SKM-1 treated with dmso at 0.1 percent for 144 hours (cell line): ENCODE measurements at regions not wholly inside any gene's neighbourhood (a gene's known extent, or its start where the extent isn't known, plus 50 kb on each side); places are given as distances from the start of the nearest gene placed in this dataset.

Experiments
- DNase-seq: peaks from one replicate; lab custom pipeline; 2025; ENCODE audit not compliant: unreplicated experiment; lab: John Stamatoyannopoulos, UW

DNA sequence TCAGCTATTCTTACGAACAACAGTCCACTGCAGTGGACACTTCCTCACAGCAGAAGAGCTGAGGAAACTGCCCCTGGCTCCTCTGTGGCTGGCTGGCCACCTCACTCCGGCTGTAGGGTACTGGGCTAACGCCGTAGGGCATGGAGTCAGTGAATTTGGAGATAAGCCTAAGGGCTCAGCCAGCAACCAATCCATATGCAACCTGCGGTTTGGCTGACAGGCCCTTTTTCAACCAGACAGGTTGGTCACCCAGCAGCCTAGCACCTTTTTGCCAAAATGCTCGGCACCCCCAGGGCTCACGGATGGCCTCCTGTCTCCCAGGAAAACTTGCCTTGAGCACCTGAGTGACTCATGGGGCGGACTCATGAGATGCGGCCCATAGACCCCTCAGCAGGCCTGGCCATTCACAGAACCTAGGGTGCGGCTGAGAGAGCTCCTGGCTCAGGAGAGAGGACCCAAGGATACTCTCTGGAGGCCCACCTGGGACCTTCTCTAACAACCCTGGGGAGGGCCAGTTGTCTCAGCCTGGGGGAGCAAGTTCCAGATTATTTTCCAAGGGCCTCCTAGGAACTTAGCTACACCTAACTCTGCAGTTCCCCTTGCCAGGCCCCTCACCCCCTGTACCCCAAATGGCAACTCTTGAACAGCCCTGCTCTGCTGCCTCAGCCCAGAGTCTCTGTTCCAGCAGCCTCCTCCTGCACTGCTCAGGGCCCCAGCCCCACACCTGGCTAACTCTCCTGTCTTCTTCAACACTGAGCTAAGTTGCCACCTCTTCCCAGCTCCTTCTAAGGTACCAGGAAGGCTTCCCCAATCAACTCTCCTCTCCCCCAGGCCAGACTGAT lies 252.1 kb downstream of the CYP26B1 start:
- DNase-seq: no peak

DNA sequence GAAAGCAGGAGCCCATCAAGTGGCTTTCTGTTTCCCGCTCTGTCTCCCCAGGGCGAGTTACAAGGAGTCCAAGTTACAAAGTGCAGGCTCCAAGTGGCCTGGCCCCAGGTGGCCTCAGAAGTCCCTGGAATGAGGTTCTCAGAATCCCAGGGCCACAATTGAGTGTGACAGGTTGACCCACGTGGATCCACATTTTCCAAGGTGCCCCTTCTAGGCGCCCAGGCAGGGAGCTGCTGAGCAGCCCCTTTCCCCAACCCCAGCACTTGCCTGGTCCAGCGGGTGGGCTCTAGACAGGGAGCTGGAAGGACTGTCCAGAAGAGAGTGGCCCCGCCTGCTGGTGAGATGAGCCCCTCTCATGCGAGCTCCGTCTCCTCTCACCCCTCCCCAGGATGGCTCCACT lies 253.4 kb downstream of the CYP26B1 start:
- DNase-seq: no peak

DNA sequence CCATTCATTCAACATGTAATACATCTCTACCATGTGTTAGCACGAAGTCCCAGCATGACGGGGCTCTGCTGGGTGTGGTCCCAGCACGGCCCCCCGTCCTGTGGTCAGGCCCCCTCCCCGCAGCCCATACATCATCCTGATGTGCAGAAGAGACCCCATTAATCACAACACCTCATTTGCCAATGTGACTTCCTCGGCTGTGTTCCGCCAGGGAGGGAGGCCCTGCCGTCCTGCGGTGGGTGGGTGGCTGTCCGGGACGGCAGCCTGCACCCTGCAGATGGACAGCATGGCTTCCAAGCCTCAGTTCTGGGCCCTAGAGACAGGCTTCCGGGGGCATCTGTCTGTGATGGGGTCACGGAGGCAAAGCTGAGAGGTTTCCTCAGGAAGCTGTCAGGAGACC lies 254.0 kb downstream of the CYP26B1 start:
- DNase-seq: no peak

DNA sequence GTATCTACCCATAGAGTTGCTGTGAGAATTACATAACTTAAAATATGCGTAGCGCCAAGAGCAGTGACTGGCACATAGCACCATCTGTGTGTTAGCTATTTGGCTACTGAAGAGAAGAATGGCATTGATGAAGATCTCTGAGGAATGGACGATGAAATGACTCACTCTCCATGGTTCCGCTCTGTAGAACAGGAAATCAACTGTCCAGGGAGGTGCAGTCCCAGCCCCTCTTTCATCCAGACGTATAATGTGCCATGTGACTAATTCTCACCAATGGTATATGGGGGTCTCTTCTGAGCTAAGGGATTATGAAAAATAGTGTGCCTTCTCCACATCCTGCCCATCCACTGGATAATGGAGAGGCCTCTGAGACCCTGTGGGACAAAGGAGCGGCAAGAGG lies 254.8 kb downstream of the CYP26B1 start:
- DNase-seq: no peak

DNA sequence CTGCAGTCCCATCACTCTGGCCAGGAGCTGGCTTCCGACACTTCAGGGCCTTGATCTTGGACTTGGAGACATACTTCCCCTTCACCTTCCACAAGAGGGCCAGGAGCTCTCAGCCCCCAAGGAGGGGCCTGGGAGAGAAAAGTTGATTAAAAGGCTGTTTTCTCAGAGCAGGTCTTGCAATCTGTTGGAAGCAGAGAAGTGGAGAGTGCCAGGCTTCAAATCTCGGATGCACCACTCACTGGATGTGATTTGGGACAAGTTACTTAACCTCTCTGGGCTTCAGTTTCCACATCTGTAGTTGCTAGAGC lies 255.3 kb downstream of the CYP26B1 start:
- DNase-seq: no peak

DNA sequence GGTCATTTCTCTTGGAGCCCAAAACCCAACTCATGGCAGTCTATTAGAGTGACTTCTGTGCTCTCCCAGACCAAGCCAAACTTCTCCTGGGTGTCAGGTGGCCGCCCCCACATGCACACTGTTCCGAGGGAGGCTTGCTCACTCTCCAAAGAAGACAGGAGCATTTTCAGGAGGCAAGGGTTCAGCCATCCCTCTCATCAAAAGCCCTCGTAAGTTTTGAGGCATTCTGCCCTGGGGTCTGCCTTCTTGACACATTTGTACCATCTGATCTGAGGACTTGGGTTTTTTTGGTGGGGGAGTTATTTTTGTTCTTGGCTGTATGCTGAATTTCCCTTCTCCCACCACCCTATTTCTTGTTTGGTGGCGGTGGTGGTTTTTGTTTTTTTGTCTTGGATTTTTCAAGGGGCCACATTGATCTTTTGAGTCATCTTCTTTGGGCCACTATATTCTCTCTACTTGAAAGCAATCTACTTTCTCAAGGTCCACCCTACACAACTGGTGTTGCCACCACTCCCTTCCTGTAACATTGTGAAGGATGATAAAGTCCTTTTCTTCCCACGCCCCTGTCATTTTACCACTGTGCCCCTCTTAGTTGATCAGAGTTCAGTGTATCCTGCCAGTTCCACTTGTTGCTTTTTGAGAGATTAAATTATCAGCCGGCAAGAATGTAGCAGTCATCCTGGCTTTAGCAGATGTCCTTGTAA lies 255.8 kb downstream of the CYP26B1 start:
- DNase-seq: no peak

DNA sequence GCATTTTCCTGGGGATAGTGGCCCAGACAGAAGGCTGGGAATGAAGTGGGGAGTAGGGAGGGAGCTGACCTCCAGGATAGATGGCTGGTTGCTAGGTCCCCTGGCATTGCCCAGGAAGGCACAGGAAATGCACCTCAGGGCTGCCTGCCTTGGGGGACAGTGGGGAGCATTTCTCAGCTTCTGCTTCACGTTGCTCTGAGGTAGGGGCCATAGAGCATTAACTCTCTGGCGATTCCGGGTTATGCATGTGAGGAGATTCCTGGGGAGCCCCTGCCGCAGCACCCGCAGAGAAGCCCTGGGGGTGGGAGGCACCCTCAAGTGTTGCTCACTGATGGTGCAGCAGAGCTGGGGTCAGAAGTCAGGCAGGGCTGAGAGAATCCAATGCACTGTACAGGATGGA lies 256.5 kb downstream of the CYP26B1 start:
- no peak for DNase-seq

DNA sequence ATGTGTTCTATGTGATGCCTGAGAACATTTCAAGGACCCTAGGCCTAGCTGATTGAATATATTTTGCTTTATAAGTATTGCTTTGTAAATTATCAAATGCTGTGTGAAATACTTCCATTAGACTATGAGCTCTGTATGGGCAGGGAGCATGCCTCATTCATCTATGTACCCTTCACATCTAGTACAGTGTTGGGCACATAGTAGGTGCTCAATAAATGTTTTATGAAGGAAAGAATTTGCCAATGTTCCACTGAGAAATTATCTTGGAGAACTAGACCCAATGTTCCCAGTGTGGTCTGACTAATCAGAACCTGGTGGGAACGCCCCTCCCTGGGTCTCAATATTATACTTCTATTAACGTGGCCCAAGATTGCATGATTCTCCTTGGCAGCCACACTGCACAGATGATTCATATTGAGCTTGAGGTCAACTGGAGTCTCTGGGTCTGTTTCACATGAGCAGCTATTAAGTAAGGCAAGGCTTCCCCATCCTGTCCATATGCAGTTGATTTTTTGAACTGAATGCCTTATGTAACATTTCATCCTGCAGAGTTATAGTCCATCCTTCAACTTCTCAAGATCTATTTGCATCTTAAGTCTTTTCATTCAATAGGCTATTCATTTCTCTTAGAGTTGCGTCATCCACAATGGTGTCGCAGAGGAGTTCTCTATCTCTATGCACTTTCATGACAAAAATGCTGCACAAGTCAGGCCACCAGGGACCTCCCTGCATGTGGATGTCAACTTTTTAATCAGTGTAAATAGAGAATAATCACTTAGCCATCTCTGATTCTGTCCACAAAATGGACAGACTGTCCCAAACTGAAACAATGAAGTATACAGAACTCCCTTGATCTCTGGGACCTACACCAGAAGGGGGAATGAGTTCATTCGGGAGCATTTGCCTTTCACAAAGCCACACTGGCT lies 257.6 kb downstream of the CYP26B1 start:
- no peak for DNase-seq

DNA sequence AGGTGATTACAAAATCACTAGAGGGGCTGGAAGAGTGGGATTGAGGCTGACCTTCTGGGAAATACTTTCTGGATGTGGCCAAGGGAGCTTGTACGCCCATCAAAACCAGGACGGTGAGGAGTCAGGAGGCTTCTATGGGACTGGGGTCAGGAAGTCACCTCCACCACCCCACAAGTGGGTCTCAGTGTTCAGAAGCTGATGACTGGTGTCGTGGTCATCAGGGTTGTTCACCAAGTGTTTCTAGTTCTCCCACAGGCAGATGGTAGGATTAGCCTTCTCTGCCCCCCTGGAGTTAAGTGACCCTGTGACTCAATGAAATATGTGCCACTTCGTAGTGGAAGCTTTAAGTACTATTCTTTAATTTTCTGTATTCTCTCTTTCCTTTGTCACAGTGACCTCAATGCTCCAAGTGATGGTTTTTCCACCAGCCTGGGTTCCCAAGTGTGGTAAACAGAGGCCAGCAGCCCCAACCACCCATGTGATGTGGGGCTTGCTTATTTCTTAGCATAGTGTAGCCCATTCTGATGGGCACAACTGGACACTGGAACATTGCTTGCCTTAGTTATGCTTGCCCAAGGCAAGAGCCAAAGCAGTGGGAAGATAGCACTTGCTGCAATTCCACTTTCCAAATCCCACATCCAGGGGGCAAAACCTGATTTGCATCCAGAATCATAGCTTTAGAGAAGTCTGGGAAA lies 258.8 kb downstream of the CYP26B1 start:
- DNase-seq: no peak

DNA sequence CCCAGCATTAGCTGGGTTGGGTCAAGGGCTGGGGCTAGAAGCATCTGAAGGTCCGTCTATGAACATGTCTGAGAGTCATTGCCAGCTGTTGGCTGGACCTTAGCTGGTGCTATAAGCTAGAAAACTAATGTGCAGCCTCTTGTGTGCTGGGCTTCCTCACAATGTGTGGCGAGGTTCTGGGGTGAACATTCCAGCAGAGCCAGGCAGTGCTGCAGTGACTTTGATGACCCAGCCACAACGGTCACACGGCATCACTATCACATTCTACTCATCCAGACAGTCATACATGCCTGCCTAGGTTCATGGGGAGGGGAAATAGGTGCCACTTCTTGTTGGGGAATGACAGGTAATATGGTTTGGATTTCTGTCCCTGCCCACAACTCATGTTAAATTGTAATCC lies 260.5 kb downstream of the CYP26B1 start:
- no peak for DNase-seq

DNA sequence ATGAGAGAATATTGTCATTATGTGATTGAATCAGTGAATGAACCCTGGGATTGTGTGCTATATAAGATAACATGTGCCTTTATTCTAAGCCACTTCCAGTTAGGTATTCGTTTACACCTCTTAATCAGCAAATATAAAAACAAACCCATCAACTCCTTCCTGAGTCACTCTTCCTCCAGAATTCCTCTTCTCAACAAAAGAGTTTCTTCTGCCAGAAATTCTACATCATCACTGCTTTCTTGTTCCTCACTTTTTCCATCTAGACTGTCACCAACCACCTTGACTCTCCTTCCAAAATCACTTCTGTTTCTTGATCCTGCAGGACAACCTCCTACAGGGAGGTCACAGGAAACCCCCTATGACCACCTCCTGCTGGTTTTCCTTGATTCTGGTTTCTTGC lies 261.4 kb downstream of the CYP26B1 start:
- no peak for DNase-seq

DNA sequence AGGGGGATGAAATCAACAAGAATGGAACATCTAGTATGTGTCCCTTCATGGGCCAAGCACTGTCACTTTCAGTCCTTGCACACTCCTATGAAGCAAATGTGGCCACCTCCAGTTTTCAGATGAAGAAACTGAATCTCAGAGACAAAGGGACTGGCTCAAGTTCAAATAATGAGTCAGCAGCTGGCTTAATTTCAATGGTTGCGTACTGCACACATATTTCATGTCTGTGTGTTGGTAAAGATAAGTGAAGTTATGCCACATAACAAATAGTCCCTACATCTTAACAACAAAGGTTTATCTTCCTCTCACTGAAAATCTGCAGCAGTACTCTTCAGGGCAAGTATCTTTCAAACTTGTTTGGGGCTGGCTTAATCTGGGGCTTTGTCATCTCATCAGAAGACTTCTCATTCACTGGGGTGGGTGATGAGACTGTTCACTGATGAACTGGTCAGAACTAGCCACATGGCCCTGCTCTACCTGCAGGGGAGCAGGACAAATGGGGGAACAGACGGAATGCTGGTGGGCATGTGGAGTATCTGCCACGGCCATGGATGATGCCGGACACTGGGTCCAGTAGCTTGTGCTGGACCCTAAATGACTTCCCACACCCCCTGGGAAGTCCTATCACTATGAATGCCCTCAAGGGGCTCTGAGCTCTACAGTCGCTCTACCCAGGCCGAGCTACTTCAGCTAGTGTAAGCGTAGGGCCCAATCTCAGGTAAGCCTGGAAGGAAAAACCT lies 263.2 kb downstream of the CYP26B1 start:
- no peak for DNase-seq

DNA sequence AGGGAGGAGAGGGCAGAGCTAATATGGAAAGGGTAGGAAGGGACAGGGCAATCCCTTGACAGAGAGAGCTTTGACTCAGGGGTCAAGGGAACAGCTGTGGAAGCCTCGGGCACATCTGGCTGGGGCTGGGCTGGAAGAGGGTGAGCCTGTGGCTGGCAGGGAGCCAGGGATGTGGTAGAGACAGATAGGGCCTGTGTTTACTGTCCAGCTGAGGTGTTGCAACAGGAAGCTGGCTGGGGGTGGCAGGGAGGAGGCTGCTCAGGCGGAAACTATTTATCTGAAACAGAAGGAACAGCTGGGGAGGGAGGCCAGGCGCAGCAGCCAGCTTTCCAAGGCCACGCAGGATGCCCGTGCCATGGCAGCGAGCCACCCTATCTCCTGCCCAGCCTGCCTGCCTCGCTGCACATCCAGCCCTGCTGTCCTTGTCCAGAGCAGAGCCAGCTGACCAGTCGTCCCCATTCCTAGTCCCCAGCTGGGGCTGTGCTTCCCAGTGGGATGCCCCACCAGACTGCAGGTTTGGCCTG lies 264.7 kb downstream of the CYP26B1 start:
- peak; percentile 81 for DNase-seq

DNA sequence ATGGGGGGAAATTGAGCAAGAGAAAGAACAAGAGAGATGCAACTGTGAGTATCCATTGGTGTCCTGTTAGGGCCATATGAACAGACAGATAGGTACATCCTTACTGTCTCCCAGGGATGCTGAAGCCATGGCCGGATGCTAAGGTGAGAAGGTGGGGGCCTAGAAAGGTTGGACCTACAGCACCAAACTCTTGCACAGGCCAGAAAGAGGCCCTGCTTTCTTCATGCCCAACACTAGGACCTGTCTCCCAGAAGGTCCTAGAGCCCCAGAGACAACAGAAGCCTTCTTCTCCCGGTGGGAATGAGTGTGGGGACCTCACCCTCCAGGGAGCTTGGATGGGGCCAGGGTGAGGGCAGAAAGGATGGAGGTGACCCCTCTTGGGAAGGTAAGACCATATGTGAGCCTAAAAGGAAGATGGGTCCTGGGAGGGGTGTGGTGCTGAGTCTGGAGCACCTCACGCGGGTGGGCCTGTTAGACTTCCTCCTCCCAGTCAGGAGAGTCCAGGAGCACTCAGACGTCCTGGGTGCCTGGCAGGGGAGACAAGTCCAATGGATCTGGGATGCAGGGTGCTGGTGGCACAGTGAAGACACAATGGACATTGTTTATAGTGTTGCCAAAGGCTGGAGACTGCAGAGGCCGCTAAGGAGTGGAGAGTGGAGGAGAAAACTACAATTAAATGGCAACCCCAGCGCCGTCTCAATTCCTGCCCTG lies 265.3 kb downstream of the CYP26B1 start:
- DNase-seq: no peak

DNA sequence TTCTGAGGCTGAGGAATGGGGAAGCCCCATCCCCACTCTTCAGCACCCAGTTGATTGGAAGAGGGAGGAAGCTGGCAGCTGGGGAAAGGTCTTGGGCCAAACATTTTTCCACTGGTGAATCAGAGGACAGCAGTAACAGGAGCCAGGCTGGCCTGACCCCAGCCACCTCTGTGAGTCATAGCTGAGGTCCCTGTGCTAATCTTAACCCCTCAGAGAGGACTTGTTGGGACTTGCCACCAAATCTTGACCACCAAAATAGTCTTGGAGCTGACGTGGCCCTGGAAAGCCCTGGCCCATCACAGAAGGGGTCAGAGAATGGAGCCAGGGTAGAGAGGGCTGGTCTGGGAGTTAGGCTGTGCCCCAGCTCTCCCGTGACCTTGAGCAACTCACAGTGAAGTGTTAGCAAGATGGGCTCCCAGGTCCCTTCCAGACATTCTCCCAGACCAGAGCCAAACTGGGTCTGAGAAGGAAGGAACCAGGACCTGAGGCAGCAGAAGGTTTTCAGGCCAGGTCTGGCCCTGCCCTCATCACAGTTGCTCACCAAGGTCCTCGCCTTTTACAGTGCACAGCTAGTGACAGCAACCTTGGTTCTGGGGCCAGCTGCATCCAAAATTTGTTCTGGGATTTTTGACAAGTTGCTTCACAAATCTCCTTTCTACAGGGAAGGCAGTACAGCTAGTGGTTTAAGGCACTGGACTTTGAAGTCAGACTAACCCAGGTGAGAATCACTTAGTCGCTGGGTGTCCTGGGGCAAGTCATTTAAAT lies 266.6 kb downstream of the CYP26B1 start:
- no peak for DNase-seq

DNA sequence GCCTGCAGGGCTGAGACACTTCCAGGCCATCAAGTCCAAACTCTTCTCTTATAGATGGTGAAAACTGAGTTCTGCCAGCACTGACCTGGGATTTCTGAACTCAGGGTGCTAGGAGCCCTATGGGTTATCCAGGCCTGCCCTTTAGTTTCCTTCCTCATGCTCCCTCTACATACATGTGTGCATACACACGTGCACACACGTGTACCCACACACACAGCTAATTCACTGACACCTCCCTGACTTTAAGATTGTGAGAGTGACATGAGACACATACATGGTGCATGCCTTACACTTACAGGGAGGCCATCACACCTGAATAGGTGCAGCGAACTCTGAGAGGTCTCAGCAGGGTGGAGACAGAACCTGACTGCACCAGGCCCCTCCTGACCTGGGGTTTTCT lies 267.4 kb downstream of the CYP26B1 start:
- no peak for DNase-seq

DNA sequence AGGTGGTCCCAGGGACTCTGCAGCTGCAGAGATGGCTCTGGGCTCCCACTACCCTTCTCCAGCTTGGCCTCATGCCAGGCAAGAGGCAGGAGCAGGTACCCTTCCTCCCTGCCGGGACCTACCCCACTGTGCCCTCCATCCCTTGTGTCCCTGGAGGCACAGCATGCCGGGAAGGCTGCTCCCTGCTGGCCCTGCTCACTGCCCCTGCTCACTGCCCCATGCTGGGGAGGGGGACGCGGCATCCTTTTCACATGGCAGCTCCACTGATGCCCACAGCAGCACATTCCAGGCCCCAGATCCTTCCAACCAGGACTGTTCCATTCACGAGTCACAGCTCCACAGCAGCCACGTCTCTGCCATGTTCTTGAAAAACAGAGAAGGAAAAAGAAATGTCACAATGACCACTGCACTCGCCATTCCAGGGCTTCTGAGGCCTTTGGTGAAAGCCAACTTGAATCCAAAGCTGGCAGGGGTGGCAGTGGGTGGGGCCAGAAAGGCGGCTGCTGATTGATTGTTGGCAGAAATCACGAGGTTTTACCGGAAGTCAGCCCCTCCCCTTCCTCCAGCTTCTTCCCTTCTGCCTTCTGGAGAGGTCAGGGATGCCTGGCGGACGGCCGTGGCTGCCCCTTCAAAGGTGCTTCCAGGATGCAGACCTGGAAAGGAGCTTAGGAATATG lies 268.0 kb downstream of the CYP26B1 start:
- no peak for DNase-seq
